NT2/D1 (cell line): ENCODE measurements at regions not wholly inside any gene's neighbourhood (a gene's known extent, or its start where the extent isn't known, plus 50 kb on each side); places are given as distances from the start of the nearest gene placed in this dataset.

Source experiments
- SUZ12 ChIP-seq: IDR thresholded peaks from 2 replicates; pipeline ENCODE4 v1.6.1; 2011; ENCODE audit not compliant: insufficient read length, insufficient read depth; ENCODE audit errors: extremely low read depth
- ZNF274 ChIP-seq: IDR thresholded peaks from 2 replicates; pipeline ENCODE4 v1.6.1; 2011; ENCODE audit warnings: mild to moderate bottlenecking, low read depth, low read length

DNA sequence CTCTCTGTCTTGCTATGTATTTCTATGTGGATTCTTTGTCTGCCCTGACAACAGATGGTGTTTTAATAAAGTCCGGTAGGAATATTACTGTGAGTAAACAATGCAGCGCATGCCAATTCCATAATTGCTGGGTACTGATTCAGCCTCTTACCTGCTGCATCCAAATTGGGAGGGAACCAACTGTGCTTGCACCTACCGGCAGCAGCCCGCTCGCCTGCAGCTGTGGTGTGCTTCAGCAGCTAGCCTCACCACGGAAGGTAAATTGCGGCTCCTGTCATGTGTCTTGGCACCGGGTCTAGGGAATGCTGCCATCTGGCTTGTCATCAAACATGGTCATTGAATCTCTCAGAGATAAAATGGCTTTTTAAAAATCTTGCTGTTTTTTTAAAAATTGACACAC is 704.8 kb upstream of the SLC35B3 start:
- TF ChIP-seq ZNF274 (no peak), SUZ12 (no peak)
